Smooth muscle cell (in vitro differentiated cells): ENCODE measurements at regions not wholly inside any gene's neighbourhood (a gene's known extent, or its start where the extent isn't known, plus 50 kb on each side); places are given as distances from the start of the nearest gene placed in this dataset.

ENCODE experiments used
- DNase-seq: peaks from one replicate; lab custom pipeline; 2025; ENCODE audit not compliant: unreplicated experiment; lab: John Stamatoyannopoulos, UW
- H2AFZ ChIP-seq: fragments of 200-600 bp; sonication (generic); 2 replicates; pipeline ENCODE4 v1.6.0; 2016; ENCODE audit warnings: antibody characterized with exemption, low read depth, mild to moderate bottlenecking
- H3F3A ChIP-seq: fragments of 200-600 bp; sonication (generic); 2 replicates; pipeline ENCODE4 v1.6.0; 2017; ENCODE audit warnings: antibody characterized with exemption, low read depth
- H3K27ac ChIP-seq: fragments of 200-600 bp; sonication (generic); 2 replicates; pipeline ENCODE4 v1.5.1; 2016; ENCODE audit warnings: low read depth, mild to moderate bottlenecking
- H3K27me3 ChIP-seq: fragments of 200-600 bp; sonication (generic); 2 replicates; pipeline ENCODE4 v1.6.1; 2016; ENCODE audit warnings: low read depth, mild to moderate bottlenecking
- H3K36me3 ChIP-seq: fragments of 200-600 bp; sonication (generic); 2 replicates; pipeline ENCODE4 v1.5.1; 2016; ENCODE audit warnings: low read depth
- H3K4me1 ChIP-seq: fragments of 200-600 bp; sonication (generic); 2 replicates; pipeline ENCODE4 v1.5.1; 2016; ENCODE audit warnings: low read depth
- H3K4me2 ChIP-seq: fragments of 200-600 bp; sonication (generic); 2 replicates; pipeline ENCODE4 v1.6.0; 2016; ENCODE audit warnings: mild to moderate bottlenecking
- H3K4me3 ChIP-seq: fragments of 200-600 bp; sonication (generic); 2 replicates; pipeline ENCODE4 v1.5.1; 2016; ENCODE audit warnings: mild to moderate bottlenecking
- H3K79me2 ChIP-seq: fragments of 200-600 bp; sonication (generic); 2 replicates; pipeline ENCODE4 v1.6.0; 2016; ENCODE audit warnings: low read depth, mild to moderate bottlenecking
- H3K9ac ChIP-seq: fragments of 200-600 bp; sonication (generic); 2 replicates; pipeline ENCODE4 v1.6.0; 2016; ENCODE audit warnings: low read depth
- H3K9me3 ChIP-seq: fragments of 200-600 bp; sonication (generic); replicated peaks from 2 replicates; pipeline ENCODE4 v1.5.1; 2016; ENCODE audit warnings: low read depth
- H4K20me1 ChIP-seq: fragments of 200-600 bp; sonication (generic); 2 replicates; pipeline ENCODE4 v1.6.0; 2016; ENCODE audit warnings: low read depth
- whole genome bisulfite sequencing: methylation state at CpG from one replicate; pipeline ENCODE4 v1.1.7; 2016; ENCODE audit warnings: low lambda C conversion rate; 5-methylcytosine and 5-hydroxymethylcytosine counted together
- TF ChIP-seq, protein P1 (sequence below): fragments of 200-600 bp; sonication (generic); IDR thresholded peaks from 2 replicates; pipeline ENCODE4 v1.5.1; 2017; ENCODE audit warnings: borderline replicate concordance, mild to moderate bottlenecking, antibody characterized with exemption; ENCODE audit not compliant: insufficient read depth, poor library complexity, severe bottlenecking

DNA sequence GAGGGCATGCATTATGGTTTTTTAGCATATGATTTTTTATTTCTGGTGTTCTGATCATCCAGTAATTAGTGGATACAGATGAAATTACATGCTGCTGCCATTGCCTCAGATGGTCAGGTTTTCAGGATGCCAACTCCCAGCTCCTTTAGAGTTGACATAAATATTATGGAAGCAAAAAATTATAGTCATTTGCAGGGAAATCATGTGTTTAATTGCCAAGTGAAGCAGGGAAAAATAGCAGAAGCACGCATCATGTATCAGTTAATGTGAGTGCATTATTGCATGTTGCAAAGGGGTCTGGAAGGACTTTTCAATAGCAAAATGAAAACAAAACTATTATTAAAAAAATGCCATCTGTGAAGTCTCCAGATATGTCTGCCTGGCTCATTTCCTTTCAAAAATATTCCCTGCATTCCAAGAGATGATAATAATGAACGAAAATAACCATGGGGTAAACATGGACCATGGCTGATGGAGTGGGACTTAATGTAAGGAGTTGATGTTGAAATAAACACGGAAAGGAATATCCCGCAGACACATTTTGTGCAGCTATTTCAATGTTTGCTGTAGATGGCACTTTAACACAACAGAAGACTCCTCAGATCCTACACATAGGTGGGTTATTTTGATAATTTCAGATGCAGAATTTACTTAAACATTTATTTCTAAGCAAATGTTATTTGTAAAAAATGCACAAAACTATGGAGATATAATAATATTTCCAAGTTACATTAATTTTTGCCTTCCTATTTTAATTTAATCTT, 87.7 kb upstream of the DYNAP start:
- no peaks in the 10 kb centered on the region for H3K79me2 ChIP-seq
- H3F3A ChIP-seq: no peaks in the 10 kb centered on the region
- no peaks in the 10 kb centered on the region for H3K9me3 ChIP-seq
- no peaks in the 10 kb centered on the region for H3K27me3 ChIP-seq
- no peak overlapping the region for H3K4me2 ChIP-seq
- H4K20me1 ChIP-seq: no peaks in the 10 kb centered on the region
- H2AFZ ChIP-seq: no peak overlapping the region
- no peak overlapping the region for H3K9ac ChIP-seq
- DNase-seq: no peak
- no peak overlapping the region for H3K27ac ChIP-seq
- TF ChIP-seq, protein P1, sequence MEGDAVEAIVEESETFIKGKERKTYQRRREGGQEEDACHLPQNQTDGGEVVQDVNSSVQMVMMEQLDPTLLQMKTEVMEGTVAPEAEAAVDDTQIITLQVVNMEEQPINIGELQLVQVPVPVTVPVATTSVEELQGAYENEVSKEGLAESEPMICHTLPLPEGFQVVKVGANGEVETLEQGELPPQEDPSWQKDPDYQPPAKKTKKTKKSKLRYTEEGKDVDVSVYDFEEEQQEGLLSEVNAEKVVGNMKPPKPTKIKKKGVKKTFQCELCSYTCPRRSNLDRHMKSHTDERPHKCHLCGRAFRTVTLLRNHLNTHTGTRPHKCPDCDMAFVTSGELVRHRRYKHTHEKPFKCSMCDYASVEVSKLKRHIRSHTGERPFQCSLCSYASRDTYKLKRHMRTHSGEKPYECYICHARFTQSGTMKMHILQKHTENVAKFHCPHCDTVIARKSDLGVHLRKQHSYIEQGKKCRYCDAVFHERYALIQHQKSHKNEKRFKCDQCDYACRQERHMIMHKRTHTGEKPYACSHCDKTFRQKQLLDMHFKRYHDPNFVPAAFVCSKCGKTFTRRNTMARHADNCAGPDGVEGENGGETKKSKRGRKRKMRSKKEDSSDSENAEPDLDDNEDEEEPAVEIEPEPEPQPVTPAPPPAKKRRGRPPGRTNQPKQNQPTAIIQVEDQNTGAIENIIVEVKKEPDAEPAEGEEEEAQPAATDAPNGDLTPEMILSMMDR: no peak
- WGBS: 86% methylated on average over 4 of the region's 4 CpGs
- H3K4me3 ChIP-seq: no peak overlapping the region
- H3K4me1 ChIP-seq: no peaks in the 10 kb centered on the region
- no peaks in the 10 kb centered on the region for H3K36me3 ChIP-seq

DNA sequence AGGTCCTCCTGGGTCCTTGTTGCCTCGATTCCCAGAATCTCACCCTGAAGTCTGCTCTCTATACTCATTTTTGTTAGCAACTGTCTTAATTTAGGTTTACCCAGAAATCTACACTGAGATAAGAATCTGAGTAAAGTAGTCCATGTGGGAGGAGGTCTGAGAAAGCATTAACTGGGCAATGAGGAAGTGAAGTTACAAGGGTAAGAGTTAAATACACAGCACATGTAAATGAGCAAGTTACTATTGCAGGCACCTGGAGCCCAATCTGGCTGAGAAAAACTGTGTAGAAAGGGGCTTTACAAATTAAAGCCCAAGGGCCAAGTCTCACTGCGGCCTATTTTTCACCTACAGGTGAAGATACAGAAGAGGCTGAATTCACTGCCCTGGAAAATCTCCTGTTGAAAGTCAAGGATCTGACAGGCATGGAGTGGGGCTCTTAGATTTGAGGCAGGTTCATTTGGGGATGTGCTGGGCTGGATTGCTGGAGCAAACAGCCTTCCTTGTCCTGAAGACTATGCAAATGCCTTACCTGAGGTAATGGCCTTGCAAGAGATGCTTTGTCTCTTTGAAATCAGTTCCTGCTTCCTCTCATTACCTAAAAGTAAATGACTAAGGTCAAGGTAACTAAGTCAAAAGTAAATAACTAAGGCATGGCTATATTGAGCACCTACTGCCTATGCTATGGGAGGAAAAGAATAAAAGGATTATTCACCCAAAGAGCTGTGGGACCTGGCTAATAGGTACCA, 84.4 kb upstream of the DYNAP start:
- Histone ChIP-seq H3K27ac (no peak overlapping the region), H3K9ac (no peak overlapping the region), H3K4me1 (no peaks in the 10 kb centered on the region), H3K27me3 (no peaks in the 10 kb centered on the region), H4K20me1 (no peaks in the 10 kb centered on the region), H3K79me2 (no peaks in the 10 kb centered on the region), H3K36me3 (no peaks in the 10 kb centered on the region), H3K4me3 (no peak overlapping the region), H3F3A (no peaks in the 10 kb centered on the region), H3K9me3 (no peaks in the 10 kb centered on the region), H3K4me2 (no peak overlapping the region), H2AFZ (no peak overlapping the region)
- 91% methylated on average over 2 of the region's 2 CpGs for WGBS
- DNase-seq: no peak
- TF ChIP-seq, protein P1: no peak

DNA sequence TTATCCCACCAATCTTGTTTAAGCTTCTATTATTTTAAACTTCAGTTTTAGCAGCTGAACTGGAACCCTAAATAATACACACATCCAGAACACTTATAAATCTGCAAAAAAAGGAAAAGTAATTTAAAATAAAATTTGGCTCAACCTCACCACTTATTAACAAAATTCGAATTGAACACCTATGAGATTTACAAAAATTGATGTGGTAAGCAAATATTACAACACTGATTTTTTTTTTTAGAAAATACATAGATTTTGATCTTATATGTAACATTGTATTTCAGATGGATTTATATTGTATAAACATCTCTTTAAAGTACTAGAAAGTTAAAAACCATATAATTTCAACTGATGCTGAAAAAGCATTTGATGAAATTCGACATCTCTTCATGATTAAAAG, 81.3 kb upstream of the DYNAP start:
- no peak for DNase-seq
- Histone ChIP-seq H3K4me1 (no peaks in the 10 kb centered on the region), H3K27ac (no peak overlapping the region), H3F3A (no peaks in the 10 kb centered on the region), H3K27me3 (no peaks in the 10 kb centered on the region), H4K20me1 (no peaks in the 10 kb centered on the region), H3K79me2 (no peaks in the 10 kb centered on the region), H3K9ac (no peak overlapping the region), H3K9me3 (no peaks in the 10 kb centered on the region), H3K4me3 (no peak overlapping the region), H3K4me2 (no peak overlapping the region), H3K36me3 (no peaks in the 10 kb centered on the region), H2AFZ (no peak overlapping the region)
- WGBS: 80% methylated on average over 2 of the region's 2 CpGs
- TF ChIP-seq, protein P1: no peak
